HepG2 (cell line): ENCODE measurements at regions not wholly inside any gene's neighbourhood (a gene's known extent, or its start where the extent isn't known, plus 50 kb on each side); places are given as distances from the start of the nearest gene placed in this dataset.
"Not testable (repeated sequence)": the region's sequence is repeated elsewhere in the genome, so short reads cannot be mapped to it uniquely, and the experiment has no call there.

ENCODE experiments used
- ATAC-seq: fragments of 200-7000 bp; cut with Tn5 transposase; 3 replicates; pipeline ENCODE4 v1.9.1; 2020; ENCODE audit warnings: mild to moderate bottlenecking, moderate library complexity
- BruUV-seq: library from RNA; stranded (reverse); fragments of 400-500 nt; replicated peaks from 2 replicates; lab custom pipeline; 2021; lab: Mats Ljungman, UMichigan
- CTCF ChIA-PET: fragments of 300-600 bp; formaldehyde crosslinking; extraction: SDS; loops from one replicate; lab custom pipeline; 2021; ENCODE audit warnings: low total read pairs, inconsistent platforms, low intra/inter-chr PET ratio; lab: Yijun Ruan, JAX
- POLR2A ChIA-PET: fragments of 350-600 bp; sonication (Branson Sonifier 250); formaldehyde crosslinking; loops from one replicate; lab custom pipeline; 2020; ENCODE audit warnings: antibody characterized with exemption, inconsistent platforms; lab: Yijun Ruan, JAX
- DNase-seq: peaks from one replicate; pipeline ENCODE4 v3.0.0-alpha.2; 2015; ENCODE audit warnings: low spot score
- FAIRE-seq: peaks from 3 replicates; lab custom pipeline; 2011; peaks lifted over from hg19 to GRCh38; lab: Jason Lieb, UNC
- H2AFZ ChIP-seq: one replicate; pipeline ENCODE4 v1.6.1; 2011; ENCODE audit warnings: low read length, inconsistent platforms
- H3K27ac ChIP-seq: fragments of 300-600 bp; 3 replicates; pipeline ENCODE4 v1.8.0; 2011; ENCODE audit warnings: mixed run types, mild to moderate bottlenecking, mixed read lengths, low read length, inconsistent platforms; ENCODE audit not compliant: insufficient read depth; ENCODE audit errors: extremely low read length
- H3K27me3 ChIP-seq, 2 experiments: fragments of 200-600 bp in 1 of 2; 2 replicates in 1 of 2; 3 replicates in 1 of 2; pipeline versions ENCODE4 v1.6.0 to v1.8.0; 2011; ENCODE audit warnings: low read length in 2 of 2, mild to moderate bottlenecking in 2 of 2, moderate library complexity in 2 of 2, inconsistent platforms in 1 of 2; ENCODE audit not compliant: insufficient read depth in 2 of 2, control insufficient read depth in 1 of 2
- H3K36me3 ChIP-seq, 2 experiments: fragments of 200-600 bp in 1 of 2; replicated peaks in 1 of 2; 2 replicates in 1 of 2; 3 replicates in 1 of 2; pipeline versions ENCODE4 v1.5.1 to v1.8.0; 2011; ENCODE audit warnings: low read length in 2 of 2, inconsistent platforms in 1 of 2; ENCODE audit not compliant: insufficient read depth in 2 of 2, control insufficient read depth in 1 of 2
- H3K4me1 ChIP-seq: 2 replicates; pipeline ENCODE4 v1.5.1; 2012; ENCODE audit warnings: low read length, inconsistent platforms; ENCODE audit not compliant: insufficient read depth
- H3K4me2 ChIP-seq: 2 replicates; pipeline ENCODE4 v1.6.0; 2011; ENCODE audit warnings: low read depth, low read length, inconsistent platforms
- H3K4me3 ChIP-seq, 3 experiments: fragments of 200-600 bp in 1 of 3; sonication (generic), shearing (Covaris generic) in 1 of 3; replicated peaks in 1 of 3; 2 replicates each; pipeline ENCODE4 v1.5.1; 2011 to 2016; ENCODE audit warnings: low read length in 3 of 3, inconsistent platforms in 2 of 3, low read depth in 2 of 3, mild to moderate bottlenecking in 2 of 3, control low read depth in 1 of 3, mixed read lengths in 1 of 3; ENCODE audit not compliant: insufficient read depth in 1 of 3
- H3K79me2 ChIP-seq: one replicate; pipeline ENCODE4 v1.6.1; 2011; ENCODE audit warnings: low read length, inconsistent platforms; ENCODE audit not compliant: insufficient read depth
- H3K9ac ChIP-seq: 2 replicates; pipeline ENCODE4 v1.6.0; 2011; ENCODE audit warnings: mild to moderate bottlenecking, low read depth, low read length, inconsistent platforms; ENCODE audit not compliant: insufficient read depth
- H3K9me3 ChIP-seq: 2 replicates; pipeline ENCODE4 v1.5.1; 2012; ENCODE audit warnings: mild to moderate bottlenecking, low read length
- H4K20me1 ChIP-seq: 2 replicates; pipeline ENCODE4 v1.6.0; 2011; ENCODE audit warnings: inconsistent platforms, mild to moderate bottlenecking, low read length, moderate library complexity; ENCODE audit not compliant: insufficient read depth
- WGBS: methylation state at CpG from one replicate; pipeline ENCODE4 v1.1.6; 2017; ENCODE audit warnings: low lambda C conversion rate; 5-methylcytosine and 5-hydroxymethylcytosine counted together
- in situ Hi-C: cut with HindIII; loops from 2 replicates; pipeline ENCODE4 v1.10.0; 2017; ENCODE audit warnings: low pct_unique_long_range_greater_than_20kb; ENCODE audit not compliant: extremely low pct_ligation_motif_present
- intact Hi-C: fragments of 100-400 bp; cut with micrococcal nuclease; formaldehyde crosslinking; loops from one replicate; pipeline ENCODE4 v1.10.0; 2022; ENCODE audit not compliant: unreplicated experiment

- ATAC-seq, H3K27me3 ChIP-seq, FAIRE-seq, H3K27ac ChIP-seq, H3K4me1 ChIP-seq, H2AFZ ChIP-seq, DNase-seq, intact Hi-C loops, BruUV-seq, H3K79me2 ChIP-seq, H4K20me1 ChIP-seq, H3K9ac ChIP-seq, H3K36me3 ChIP-seq, POLR2A ChIA-PET, H3K9me3 ChIP-seq, in situ Hi-C loops, H3K4me2 ChIP-seq, CTCF ChIA-PET, H3K4me3 ChIP-seq: not testable (repeated sequence)
- no CpG with 5 or more reads among the region's 10 CpGs for WGBS
Observed at GRCh38 chr1:223949944-223950343, 104.2 kb upstream of the TP53BP2 start.

GRCh38 chr1:223948041-223948440 is 102.3 kb upstream of the TP53BP2 start:
- WGBS, result no CpG with 5 or more reads among the region's 12 CpGs
- H3K27me3 ChIP-seq, H3K4me3 ChIP-seq, H3K9me3 ChIP-seq, H4K20me1 ChIP-seq, H3K27ac ChIP-seq, intact Hi-C loops, H2AFZ ChIP-seq, DNase-seq, FAIRE-seq, H3K9ac ChIP-seq, H3K4me1 ChIP-seq, H3K4me2 ChIP-seq, H3K36me3 ChIP-seq, CTCF ChIA-PET, BruUV-seq, POLR2A ChIA-PET, ATAC-seq, in situ Hi-C loops, H3K79me2 ChIP-seq: not testable (repeated sequence)

DNA sequence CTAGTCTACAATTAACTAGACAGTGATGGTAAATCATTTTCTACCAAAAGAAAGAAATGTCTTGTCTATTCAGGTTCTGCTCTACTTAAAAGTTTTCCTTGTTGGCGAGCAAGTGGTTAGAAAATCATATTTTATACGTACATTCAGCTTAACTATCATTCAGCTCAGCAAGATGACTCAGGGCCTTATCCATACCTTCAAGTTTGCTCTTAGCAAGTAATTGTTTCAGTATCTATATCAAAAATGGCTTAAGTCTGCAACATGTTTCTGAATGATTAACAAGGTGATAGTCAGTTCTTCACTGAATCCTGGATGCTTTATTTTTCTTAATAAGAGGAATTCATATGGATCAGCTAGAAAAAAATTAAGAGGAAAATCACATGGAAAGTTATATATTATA is 90.8 kb upstream of the TP53BP2 start:
- DNase-seq, H3K9ac ChIP-seq, FAIRE-seq, in situ Hi-C loops, CTCF ChIA-PET, POLR2A ChIA-PET, H3K36me3 ChIP-seq, H3K27ac ChIP-seq, ATAC-seq, H3K4me3 ChIP-seq, H3K4me1 ChIP-seq, H3K79me2 ChIP-seq, intact Hi-C loops, H2AFZ ChIP-seq, BruUV-seq, H3K9me3 ChIP-seq, H3K4me2 ChIP-seq, H4K20me1 ChIP-seq, H3K27me3 ChIP-seq: not testable (repeated sequence)
- WGBS, result 25% methylated on average over 2 of the region's 2 CpGs

- H2AFZ ChIP-seq, H3K4me3 ChIP-seq, POLR2A ChIA-PET, in situ Hi-C loops, H4K20me1 ChIP-seq, H3K4me1 ChIP-seq, DNase-seq, H3K9me3 ChIP-seq, H3K27me3 ChIP-seq, intact Hi-C loops, FAIRE-seq, CTCF ChIA-PET, H3K9ac ChIP-seq, H3K27ac ChIP-seq, H3K4me2 ChIP-seq, BruUV-seq, H3K79me2 ChIP-seq, ATAC-seq, H3K36me3 ChIP-seq: not testable (repeated sequence)
- 0% methylated on average over 1 of the region's 1 CpG for WGBS
Observed at GRCh38 chr1:223931476-223931875, 85.7 kb upstream of the TP53BP2 start.
